ENCODE measurements at regions not wholly inside any gene's neighbourhood (a gene's known extent, or its start where the extent isn't known, plus 50 kb on each side); places are given as distances from the start of the nearest gene placed in this dataset.

GRCh38 chrX:131801911-131802310, 221.2 kb upstream of the STK26 start:
- POLR2A ChIA-PET, result no interaction called here
- Histone ChIP-seq H3K27ac (ENCODE audit: low read depth in 1 of 2, low read length in 2 of 2) (no peak overlapping the region), H3K27me3 (ENCODE audit: control insufficient read depth in 1 of 2, insufficient read depth in 2 of 2, low read length in 2 of 2) (no peaks in the 10 kb centered on the region), H3K4me3 (ENCODE audit: low read length) (no peak overlapping the region), H3K9me3 (ENCODE audit: control insufficient read depth in 1 of 2, insufficient read depth in 1 of 2, low read length in 2 of 2) (no peaks in the 10 kb centered on the region), H3K4me1 (ENCODE audit: insufficient read depth, low read length) (peaks cover 2% of the 10 kb centered on the region), H3K36me3 (ENCODE audit: insufficient read depth, low read length) (no peaks in the 10 kb centered on the region)
- intact Hi-C loops (cut with DNase I, micrococcal nuclease), result loop anchor here in 1 of 2 experiments (10.0 kb wide), 1 partner anchor 827 kb away; no protein-coding TSS in a partner anchor
- DNase-seq, result no peak
- H3K4me3 Mint-ChIP-seq, result no peak overlapping the region
- CTCF ChIA-PET, result interaction anchor here (0.8 to 1.2 kb wide), 5 partner anchors 9 to 18 kb away, joined by 3 to 8 read pairs (median 3); no protein-coding TSS in a partner anchor
- H3K27me3 Mint-ChIP-seq, result no peaks in the 10 kb centered on the region
- ATAC-seq (ENCODE audit: poor library complexity), result no peak
- H3K27ac Mint-ChIP-seq, result no peak overlapping the region
- no peak for TF ChIP-seq CTCF (IDR thresholded peaks at IDR 0.05)
- H3K9me3 Mint-ChIP-seq, result no peaks in the 10 kb centered on the region
- H3K36me3 Mint-ChIP-seq (ENCODE audit: low read depth), result no peaks in the 10 kb centered on the region
- H3K4me1 Mint-ChIP-seq (ENCODE audit: low read depth), result no peaks in the 10 kb centered on the region

GRCh38 chrX:131802836-131803626, 220.1 kb upstream of the STK26 start:
- intact Hi-C loops (cut with DNase I, micrococcal nuclease), result loop anchor here in 1 of 2 experiments (10.0 kb wide), 1 partner anchor 828 kb away; no protein-coding TSS in a partner anchor
- Histone ChIP-seq H3K9me3 (ENCODE audit: control insufficient read depth in 1 of 2, insufficient read depth in 1 of 2, low read length in 2 of 2) (no peaks in the 10 kb centered on the region), H3K27ac (ENCODE audit: low read depth in 1 of 2, low read length in 2 of 2) (no peak overlapping the region), H3K4me1 (ENCODE audit: insufficient read depth, low read length) (peaks cover 2% of the 10 kb centered on the region), H3K4me3 (ENCODE audit: low read length) (no peak overlapping the region), H3K36me3 (ENCODE audit: insufficient read depth, low read length) (no peaks in the 10 kb centered on the region), H3K27me3 (ENCODE audit: control insufficient read depth in 1 of 2, insufficient read depth in 2 of 2, low read length in 2 of 2) (no peaks in the 10 kb centered on the region)
- no peak for TF ChIP-seq CTCF (IDR thresholded peaks at IDR 0.05)
- ChIA-PET POLR2A (no interaction called here), CTCF (interaction anchor here (0.8 to 1.3 kb wide), 6 partner anchors 9 to 34 kb away, joined by 3 to 8 read pairs (median 3); no protein-coding TSS in a partner anchor)
- Mint-ChIP-seq H3K27me3 (no peaks in the 10 kb centered on the region), H3K4me3 (no peak overlapping the region), H3K4me1 (ENCODE audit: low read depth) (no peaks in the 10 kb centered on the region), H3K9me3 (no peaks in the 10 kb centered on the region), H3K36me3 (ENCODE audit: low read depth) (no peaks in the 10 kb centered on the region), H3K27ac (no peak overlapping the region)
- DNase-seq, result peak in 8 of 14 experiments; percentile 10 to 84 (median 60)
- ATAC-seq (ENCODE audit: poor library complexity), result no peak

GRCh38 chrX:131812847-131813825, 210.0 kb upstream of the STK26 start:
- peak; percentile 82 for ATAC-seq (ENCODE audit: poor library complexity)
- intact Hi-C loops (cut with DNase I, micrococcal nuclease), result no loop called here
- no peaks in the 10 kb centered on the region for H3K27me3 Mint-ChIP-seq
- Histone ChIP-seq H3K4me1 (ENCODE audit: insufficient read depth, low read length) (peaks cover 20% of the 10 kb centered on the region), H3K4me3 (ENCODE audit: low read length) (peak overlapping the region; percentile 61), H3K36me3 (ENCODE audit: insufficient read depth, low read length) (no peaks in the 10 kb centered on the region), H3K27me3 (ENCODE audit: control insufficient read depth in 1 of 2, insufficient read depth in 2 of 2, low read length in 2 of 2) (no peaks in the 10 kb centered on the region), H3K27ac (ENCODE audit: low read depth in 1 of 2, low read length in 2 of 2) (peak overlapping the region; percentile 33 to 60), H3K9me3 (ENCODE audit: control insufficient read depth in 1 of 2, insufficient read depth in 1 of 2, low read length in 2 of 2) (no peaks in the 10 kb centered on the region)
- ChIA-PET CTCF (interaction anchor here (0.9 to 2.0 kb wide), 11 partner anchors 9 to 71 kb away, joined by 3 to 9 read pairs (median 4); no protein-coding TSS in a partner anchor), POLR2A (interaction anchor here (1.0 to 1.5 kb wide), 2 partner anchors 15 to 211 kb away, joined by 3 to 6 read pairs; no protein-coding TSS in a partner anchor)
- no peaks in the 10 kb centered on the region for H3K9me3 Mint-ChIP-seq
- H3K4me3 Mint-ChIP-seq, result peak overlapping the region; percentile 89
- DNase-seq, result peak; percentile 64 to 91 (median 81)
- TF ChIP-seq CTCF (IDR thresholded peaks at IDR 0.05), result peak; percentile 38
- peak overlapping the region; percentile 96 for H3K27ac Mint-ChIP-seq
- H3K4me1 Mint-ChIP-seq (ENCODE audit: low read depth), result peaks cover 12% of the 10 kb centered on the region
- no peaks in the 10 kb centered on the region for H3K36me3 Mint-ChIP-seq (ENCODE audit: low read depth)

Measured in CD4-positive, alpha-beta T cell (primary cell).